CD14-positive monocyte (primary cell): ENCODE measurements at regions not wholly inside any gene's neighbourhood (a gene's known extent, or its start where the extent isn't known, plus 50 kb on each side); places are given as distances from the start of the nearest gene placed in this dataset.

Experiments used
- DNase-seq, 3 donors: peaks; one replicate each; pipeline ENCODE4 v3.0.0-alpha.2; 2011 to 2022
- H2AFZ ChIP-seq: 2 replicates; pipeline ENCODE4 v1.6.0; 2012; ENCODE audit warnings: mild to moderate bottlenecking, low read depth, low read length, inconsistent platforms; ENCODE audit not compliant: insufficient read depth, poor library complexity, severe bottlenecking
- H3K27ac ChIP-seq, 2 donors: 1 replicate in 1 of 2; 2 replicates in 1 of 2; pipeline ENCODE4 v1.5.1; 2012 to 2013; ENCODE audit warnings: low read length in 2 of 2, control low read depth in 1 of 2, inconsistent platforms in 1 of 2, low read depth in 1 of 2, mild to moderate bottlenecking in 1 of 2
- H3K27me3 ChIP-seq, 2 donors: one replicate each; pipeline versions ENCODE4 v1.6.0 to v1.6.1; 2011 to 2013; ENCODE audit warnings: low read length in 2 of 2; ENCODE audit not compliant: control insufficient read depth in 2 of 2, insufficient read depth in 2 of 2
- H3K36me3 ChIP-seq, 2 donors: replicated peaks in 1 of 2; 1 replicate in 1 of 2; 2 replicates in 1 of 2; pipeline versions ENCODE4 v1.5.1 to v1.6.1; 2012 to 2013; ENCODE audit warnings: low read length in 2 of 2, control low read depth in 1 of 2, inconsistent platforms in 1 of 2, mild to moderate bottlenecking in 1 of 2; ENCODE audit not compliant: insufficient read depth in 2 of 2, control insufficient read depth in 1 of 2
- H3K4me1 ChIP-seq, 2 donors: 1 replicate in 1 of 2; 2 replicates in 1 of 2; pipeline versions ENCODE4 v1.5.1 to v1.6.1; 2012 to 2013; ENCODE audit warnings: low read length in 2 of 2, control low read depth in 1 of 2, inconsistent platforms in 1 of 2, mild to moderate bottlenecking in 1 of 2, moderate library complexity in 1 of 2; ENCODE audit not compliant: insufficient read depth in 2 of 2, control insufficient read depth in 1 of 2
- H3K4me2 ChIP-seq: replicated peaks from 2 replicates; pipeline ENCODE3; 2012; ENCODE audit warnings: low read length, moderate library complexity, mild to moderate bottlenecking; ENCODE audit not compliant: poor library complexity, severe bottlenecking; ENCODE audit errors: extremely low read depth
- H3K4me3 ChIP-seq, 3 experiments: fragments of 200-600 bp in 1 of 3; sonication (generic) in 1 of 3; replicated peaks in 1 of 3; 1 replicate in 2 of 3; 2 replicates in 1 of 3; pipeline ENCODE4 v1.5.1; 2011 to 2013; ENCODE audit warnings: low read length in 3 of 3, mild to moderate bottlenecking in 3 of 3, control low read depth in 2 of 3, low read depth in 2 of 3, inconsistent platforms in 1 of 3, moderate library complexity in 1 of 3
- H3K79me2 ChIP-seq: 2 replicates; pipeline ENCODE4 v1.6.0; 2012; ENCODE audit warnings: mild to moderate bottlenecking, control low read depth, inconsistent platforms, low read length, moderate library complexity; ENCODE audit not compliant: insufficient read depth
- H3K9ac ChIP-seq: 2 replicates; pipeline ENCODE4 v1.6.0; 2017; ENCODE audit warnings: low read length, mild to moderate bottlenecking; ENCODE audit not compliant: insufficient read depth, poor library complexity, severe bottlenecking
- H3K9me3 ChIP-seq, 2 donors: replicated peaks in 1 of 2; 1 replicate in 1 of 2; 2 replicates in 1 of 2; pipeline versions ENCODE4 v1.5.1 to v1.6.1; 2012 to 2013; ENCODE audit warnings: low read length in 2 of 2, control low read depth in 1 of 2; ENCODE audit not compliant: control insufficient read depth in 1 of 2, insufficient read depth in 1 of 2
- H4K20me1 ChIP-seq: 2 replicates; pipeline ENCODE4 v1.6.0; 2012; ENCODE audit warnings: mild to moderate bottlenecking, low read length, control low read depth, moderate library complexity; ENCODE audit not compliant: insufficient read depth
- H3K27ac Mint-ChIP-seq, 7 donors: one replicate each; pipeline ENCODE4 v1.8.0; 2020; ENCODE audit warnings: mild to moderate bottlenecking in 7 of 7, mixed read lengths in 7 of 7, moderate library complexity in 6 of 7, inconsistent platforms in 2 of 7
- H3K27me3 Mint-ChIP-seq, 3 donors: one replicate each; pipeline ENCODE4 v1.8.0; 2021 to 2022; ENCODE audit warnings: low read depth in 3 of 3, mild to moderate bottlenecking in 3 of 3, mixed read lengths in 3 of 3, moderate library complexity in 3 of 3, inconsistent platforms in 1 of 3
- H3K36me3 Mint-ChIP-seq, 2 donors: one replicate each; pipeline ENCODE4 v1.8.0; 2020; ENCODE audit warnings: mixed read lengths in 2 of 2, inconsistent platforms in 1 of 2, mild to moderate bottlenecking in 1 of 2
- H3K4me1 Mint-ChIP-seq: one replicate; pipeline ENCODE4 v1.8.0; 2020; ENCODE audit warnings: mild to moderate bottlenecking, mixed read lengths
- H3K4me3 Mint-ChIP-seq, 2 donors: one replicate each; pipeline ENCODE4 v1.8.0; 2020; ENCODE audit warnings: mild to moderate bottlenecking in 2 of 2, mixed read lengths in 2 of 2, moderate library complexity in 1 of 2
- H3K9me3 Mint-ChIP-seq, 7 donors: one replicate each; pipeline ENCODE4 v1.8.0; 2020 to 2022; ENCODE audit warnings: mixed read lengths in 7 of 7, mild to moderate bottlenecking in 6 of 7, moderate library complexity in 6 of 7, inconsistent platforms in 2 of 7
- WGBS: methylation state at CpG from one replicate; pipeline ENCODE4 v1.1.5; 2013; ENCODE audit warnings: missing lambda C conversion rate; ENCODE audit not compliant: insufficient coverage; 5-methylcytosine and 5-hydroxymethylcytosine counted together
- intact Hi-C, 2 donors: fragments of 100-400 bp; cut with micrococcal nuclease; formaldehyde crosslinking; loops; one replicate each; pipeline versions ENCODE4 v1.15.0 to v1.15.1; 2023
- TF ChIP-seq, protein P1 (sequence below): fragments of 200-600 bp; IDR thresholded peaks from one replicate; pipeline ENCODE4 v1.8.0; 2022; ENCODE audit warnings: antibody characterized with exemption, mild to moderate bottlenecking

DNA sequence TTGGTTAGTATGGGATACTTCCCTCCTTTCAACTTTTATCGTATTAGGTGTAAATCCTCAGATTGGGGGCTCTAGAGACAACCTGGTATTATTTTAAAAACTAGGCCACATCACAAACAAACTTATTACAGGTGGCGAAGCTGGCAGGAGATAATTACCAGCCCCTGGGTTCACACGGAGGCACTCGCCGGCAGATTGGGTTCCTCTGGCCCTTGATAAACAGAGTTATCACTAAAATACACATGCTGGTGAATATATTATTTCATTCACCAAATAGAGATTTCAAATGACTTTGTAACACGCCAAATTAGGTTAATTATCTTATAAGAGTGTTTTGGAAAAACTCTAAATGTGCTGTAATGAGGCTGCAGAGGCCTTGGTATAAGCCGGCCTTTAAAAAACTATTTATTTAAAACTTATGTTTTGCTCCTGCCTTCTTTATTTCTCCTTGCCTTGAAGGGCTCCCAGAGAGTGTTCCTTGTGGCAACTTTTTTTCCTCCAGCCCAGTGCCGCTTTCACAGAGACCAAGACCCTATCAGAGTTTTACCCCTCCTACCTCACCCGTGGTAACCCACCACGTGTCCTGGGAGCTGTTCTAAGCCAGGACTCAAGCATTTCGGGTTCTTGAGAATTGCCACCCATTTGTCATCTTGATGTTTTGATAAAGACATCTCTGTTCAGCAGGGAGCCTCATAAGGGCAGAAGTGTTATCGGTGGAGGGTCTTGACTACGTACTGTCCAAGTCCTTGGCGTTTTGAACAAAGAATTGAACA lies 468.6 kb upstream of the CFAP20DC start:
- WGBS: 99% methylated on average over 7 of the region's 14 CpGs
- H3K4me3 ChIP-seq: no peak overlapping the region

DNA sequence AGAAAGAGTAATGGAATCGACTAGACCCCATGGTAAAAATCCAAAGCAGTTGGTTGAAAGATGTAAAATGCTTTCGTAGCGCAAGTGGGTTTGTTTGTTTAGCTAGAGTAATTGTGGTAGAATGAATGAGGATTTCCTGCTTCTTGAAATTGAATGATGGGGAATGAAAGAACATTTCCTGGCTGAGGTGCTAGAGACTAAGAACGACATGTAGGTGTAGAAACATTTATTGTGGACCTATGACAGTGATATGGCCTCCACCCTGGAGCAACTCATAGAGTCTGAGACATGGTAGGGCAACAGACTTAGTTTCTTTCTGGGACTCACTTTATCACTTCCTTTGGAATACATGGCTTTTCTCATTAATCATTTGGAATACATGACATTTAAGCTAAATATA lies 467.6 kb upstream of the CFAP20DC start:
- Histone ChIP-seq H3K4me3 (no peak overlapping the region), H3K9ac (no peak overlapping the region), H3K36me3 (no peaks in the 10 kb centered on the region), H3K4me2 (no peak overlapping the region), H3K4me1 (no peaks in the 10 kb centered on the region), H3K27ac (no peak overlapping the region), H3K9me3 (no peaks in the 10 kb centered on the region), H4K20me1 (no peaks in the 10 kb centered on the region), H3K79me2 (no peaks in the 10 kb centered on the region), H3K27me3 (no peaks in the 10 kb centered on the region), H2AFZ (no peak overlapping the region)
- DNase-seq: no peak
- no peak overlapping the region for H3K27ac Mint-ChIP-seq
- no peak overlapping the region for H3K4me3 Mint-ChIP-seq
- peaks cover 0 to 5% (median 0%) of the 10 kb centered on the region in 7 donors for H3K9me3 Mint-ChIP-seq
- WGBS: 74% methylated on average over 3 of the region's 4 CpGs
- no peaks in the 10 kb centered on the region for H3K4me1 Mint-ChIP-seq
- H3K27me3 Mint-ChIP-seq: peaks cover 3 to 8% (median 5%) of the 10 kb centered on the region in 3 donors
- intact Hi-C loops: no loop called here
- TF ChIP-seq, protein P1, sequence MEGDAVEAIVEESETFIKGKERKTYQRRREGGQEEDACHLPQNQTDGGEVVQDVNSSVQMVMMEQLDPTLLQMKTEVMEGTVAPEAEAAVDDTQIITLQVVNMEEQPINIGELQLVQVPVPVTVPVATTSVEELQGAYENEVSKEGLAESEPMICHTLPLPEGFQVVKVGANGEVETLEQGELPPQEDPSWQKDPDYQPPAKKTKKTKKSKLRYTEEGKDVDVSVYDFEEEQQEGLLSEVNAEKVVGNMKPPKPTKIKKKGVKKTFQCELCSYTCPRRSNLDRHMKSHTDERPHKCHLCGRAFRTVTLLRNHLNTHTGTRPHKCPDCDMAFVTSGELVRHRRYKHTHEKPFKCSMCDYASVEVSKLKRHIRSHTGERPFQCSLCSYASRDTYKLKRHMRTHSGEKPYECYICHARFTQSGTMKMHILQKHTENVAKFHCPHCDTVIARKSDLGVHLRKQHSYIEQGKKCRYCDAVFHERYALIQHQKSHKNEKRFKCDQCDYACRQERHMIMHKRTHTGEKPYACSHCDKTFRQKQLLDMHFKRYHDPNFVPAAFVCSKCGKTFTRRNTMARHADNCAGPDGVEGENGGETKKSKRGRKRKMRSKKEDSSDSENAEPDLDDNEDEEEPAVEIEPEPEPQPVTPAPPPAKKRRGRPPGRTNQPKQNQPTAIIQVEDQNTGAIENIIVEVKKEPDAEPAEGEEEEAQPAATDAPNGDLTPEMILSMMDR: no peak
- H3K36me3 Mint-ChIP-seq: no peaks in the 10 kb centered on the region

More for the DNA sequence above, 468.6 kb upstream of the CFAP20DC start:
- H3K27ac Mint-ChIP-seq: peak overlapping the region in 1 of 7 donors; percentile 72
- no peak overlapping the region for H3K9ac ChIP-seq
- no peaks in the 10 kb centered on the region for H4K20me1 ChIP-seq
- TF ChIP-seq, protein P1: no peak
- peaks cover 1 to 6% (median 4%) of the 10 kb centered on the region in 3 donors for H3K27me3 Mint-ChIP-seq
- H3K4me2 ChIP-seq: no peak overlapping the region
- H3K79me2 ChIP-seq: no peaks in the 10 kb centered on the region
- H3K4me1 ChIP-seq: no peaks in the 10 kb centered on the region
- H3K9me3 Mint-ChIP-seq: peaks cover 0 to 5% (median 0%) of the 10 kb centered on the region in 7 donors
- no peaks in the 10 kb centered on the region for H3K27me3 ChIP-seq
- H3K9me3 ChIP-seq: no peaks in the 10 kb centered on the region
- H3K4me1 Mint-ChIP-seq: no peaks in the 10 kb centered on the region
- H2AFZ ChIP-seq: no peak overlapping the region
- no peaks in the 10 kb centered on the region for H3K36me3 Mint-ChIP-seq
- H3K27ac ChIP-seq: no peak overlapping the region
- H3K36me3 ChIP-seq: no peaks in the 10 kb centered on the region
- no peak for DNase-seq
- no peak overlapping the region for H3K4me3 Mint-ChIP-seq
- intact Hi-C loops: no loop called here
